Gastrocnemius medialis (tissue), 4 donors: ENCODE measurements at regions not wholly inside any gene's neighbourhood (a gene's known extent, or its start where the extent isn't known, plus 50 kb on each side); places are given as distances from the start of the nearest gene placed in this dataset.

Experiments used
- ATAC-seq, 2 donors: fragments of 150-250 bp; one replicate each; pipeline ENCODE4 v1.9.1; 2016
- DNase-seq, 2 donors: peaks; one replicate each; pipeline ENCODE4 v3.0.0-alpha.2; 2019
- H3K27ac ChIP-seq, 4 donors: fragments of 200-600 bp; sonication (generic); 1 replicate in 1 of 4; 2 replicates in 3 of 4; pipeline ENCODE4 v1.5.1; 2016 to 2018; ENCODE audit warnings: mild to moderate bottlenecking in 2 of 4, moderate library complexity in 1 of 4
- H3K27me3 ChIP-seq, 3 donors: fragments of 200-600 bp; sonication (generic) in 2 of 3; 1 replicate in 1 of 3; 2 replicates in 2 of 3; pipeline versions ENCODE4 v1.5.1 to v1.6.0; 2016 to 2019; ENCODE audit warnings: mild to moderate bottlenecking in 1 of 3, moderate library complexity in 1 of 3
- H3K36me3 ChIP-seq, 2 donors: fragments of 200-600 bp; sonication (generic) in 1 of 2; one replicate each; pipeline ENCODE4 v1.5.1; 2017 to 2018
- H3K4me1 ChIP-seq, 2 donors: fragments of 200-600 bp; sonication (generic) in 1 of 2; one replicate each; pipeline ENCODE4 v1.5.1; 2016 to 2017; ENCODE audit warnings: mild to moderate bottlenecking in 2 of 2
- H3K4me3 ChIP-seq, 4 donors: fragments of 200-600 bp; sonication (generic) in 3 of 4; 1 replicate in 1 of 4; 2 replicates in 3 of 4; pipeline ENCODE4 v1.5.1; 2016 to 2019; ENCODE audit warnings: mild to moderate bottlenecking in 2 of 4
- H3K9me3 ChIP-seq, 3 donors: fragments of 200-600 bp; sonication (generic) in 2 of 3; 1 replicate in 1 of 3; 2 replicates in 2 of 3; pipeline ENCODE4 v1.5.1; 2016 to 2019
- POLR2A ChIP-seq, 2 donors: fragments of 450-650 bp; IDR thresholded peaks; one replicate each; pipeline ENCODE4 v1.6.1; 2017; ENCODE audit warnings: antibody characterized with exemption in 2 of 2, mild to moderate bottlenecking in 2 of 2, moderate library complexity in 2 of 2
- in situ Hi-C, 4 donors: fragments of 200-750 bp; cut with MboI; loops; one replicate each; pipeline versions ENCODE4 v1.15.0 to v1.8.0; 2017; ENCODE audit warnings: low sequenced_read_pairs in 4 of 4
- intact Hi-C: fragments of 100-400 bp; cut with DNase I; formaldehyde crosslinking; loops from one replicate; pipeline ENCODE4 v1.15.1; 2023; ENCODE audit warnings: low total_unique reads
- TF ChIP-seq, protein P1 (sequence below), 5 experiments: fragments of 450-650 bp in 3 of 5; fragments of 200-600 bp in 2 of 5; sonication (generic) in 2 of 5; IDR thresholded peaks in 4 of 5; conservative IDR thresholded peaks in 1 of 5; 1 replicate in 4 of 5; 2 replicates in 1 of 5; pipeline ENCODE4 v1.5.1; 2016 to 2019; ENCODE audit warnings: antibody characterized with exemption in 5 of 5, mild to moderate bottlenecking in 3 of 5, moderate library complexity in 3 of 5

DNA sequence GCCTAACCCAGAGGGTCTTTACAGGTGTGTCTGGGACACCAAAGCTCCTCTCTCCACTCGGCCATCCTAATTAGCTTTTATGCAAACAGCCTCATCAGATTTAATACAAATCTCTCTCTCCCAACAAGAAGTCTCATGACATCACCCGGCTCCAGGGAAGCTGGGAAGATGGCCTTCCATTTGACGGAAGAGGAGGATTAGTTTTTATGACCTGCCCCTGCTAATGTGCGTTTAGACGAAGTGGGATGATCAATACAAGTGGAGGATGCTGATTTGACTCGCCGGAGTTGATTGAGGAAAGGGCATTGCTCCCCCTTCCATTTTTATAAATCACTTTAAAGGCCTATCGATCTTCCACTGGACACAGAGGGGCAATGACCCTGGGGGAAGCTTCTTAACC, 239.2 kb downstream of the BCL11B start:
- intact Hi-C loops, result loop anchor here (10.0 kb wide), 2 partner anchors 258 to 572 kb away; partner anchors contain the start of gene CCDC85C
- Histone ChIP-seq H3K27me3 (no peaks in the 10 kb centered on the region), H3K4me1 (peaks cover 3 to 9% of the 10 kb centered on the region in 2 donors), H3K9me3 (no peaks in the 10 kb centered on the region), H3K4me3 (no peak overlapping the region), H3K27ac (no peak overlapping the region), H3K36me3 (no peaks in the 10 kb centered on the region)
- TF ChIP-seq, protein P1, sequence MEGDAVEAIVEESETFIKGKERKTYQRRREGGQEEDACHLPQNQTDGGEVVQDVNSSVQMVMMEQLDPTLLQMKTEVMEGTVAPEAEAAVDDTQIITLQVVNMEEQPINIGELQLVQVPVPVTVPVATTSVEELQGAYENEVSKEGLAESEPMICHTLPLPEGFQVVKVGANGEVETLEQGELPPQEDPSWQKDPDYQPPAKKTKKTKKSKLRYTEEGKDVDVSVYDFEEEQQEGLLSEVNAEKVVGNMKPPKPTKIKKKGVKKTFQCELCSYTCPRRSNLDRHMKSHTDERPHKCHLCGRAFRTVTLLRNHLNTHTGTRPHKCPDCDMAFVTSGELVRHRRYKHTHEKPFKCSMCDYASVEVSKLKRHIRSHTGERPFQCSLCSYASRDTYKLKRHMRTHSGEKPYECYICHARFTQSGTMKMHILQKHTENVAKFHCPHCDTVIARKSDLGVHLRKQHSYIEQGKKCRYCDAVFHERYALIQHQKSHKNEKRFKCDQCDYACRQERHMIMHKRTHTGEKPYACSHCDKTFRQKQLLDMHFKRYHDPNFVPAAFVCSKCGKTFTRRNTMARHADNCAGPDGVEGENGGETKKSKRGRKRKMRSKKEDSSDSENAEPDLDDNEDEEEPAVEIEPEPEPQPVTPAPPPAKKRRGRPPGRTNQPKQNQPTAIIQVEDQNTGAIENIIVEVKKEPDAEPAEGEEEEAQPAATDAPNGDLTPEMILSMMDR (IDR thresholded peaks at IDR 0.05 in 4 of 5, conservative IDR thresholded peaks at IDR 0.05 in 1 of 5), result no peak
- TF ChIP-seq POLR2A (IDR thresholded peaks at IDR 0.05), result no peak
- in situ Hi-C loops, result no loop called here
- no peak for ATAC-seq
- no peak for DNase-seq

DNA sequence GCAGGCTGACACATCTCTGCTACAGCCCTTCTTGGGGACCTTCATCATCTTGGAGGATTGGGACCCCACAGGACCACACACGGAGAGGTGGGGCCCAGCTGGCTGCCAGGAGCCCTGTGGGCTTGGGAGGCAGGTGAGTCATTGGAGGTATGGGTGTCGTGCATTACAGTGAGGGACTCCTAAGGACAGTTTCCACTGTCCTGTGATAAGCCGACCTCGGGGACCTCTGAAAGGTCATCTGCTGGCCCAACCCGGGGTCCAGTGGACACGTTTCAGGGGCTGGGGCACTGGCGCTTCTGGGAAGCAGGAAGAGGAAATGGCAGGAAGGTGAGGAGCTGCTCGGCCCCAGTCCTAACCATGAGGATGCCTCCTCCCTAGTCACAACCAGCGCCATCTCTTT, 238.0 kb downstream of the BCL11B start:
- H3K9me3 ChIP-seq, result no peaks in the 10 kb centered on the region
- ATAC-seq (no peak), DNase-seq (no peak)
- no peaks in the 10 kb centered on the region for H3K27me3 ChIP-seq
- TF ChIP-seq POLR2A (IDR thresholded peaks at IDR 0.05), result no peak
- TF ChIP-seq, protein P1 (IDR thresholded peaks at IDR 0.05 in 4 of 5, conservative IDR thresholded peaks at IDR 0.05 in 1 of 5), result no peak
- in situ Hi-C loops, result no loop called here
- H3K4me3 ChIP-seq, result no peak overlapping the region
- intact Hi-C loops, result loop anchor here (10.0 kb wide), 2 partner anchors 259 to 571 kb away; partner anchors contain the start of gene CCDC85C
- H3K36me3 ChIP-seq, result no peaks in the 10 kb centered on the region
- peaks cover 3 to 9% of the 10 kb centered on the region in 2 donors for H3K4me1 ChIP-seq
- H3K27ac ChIP-seq, result no peak overlapping the region

DNA sequence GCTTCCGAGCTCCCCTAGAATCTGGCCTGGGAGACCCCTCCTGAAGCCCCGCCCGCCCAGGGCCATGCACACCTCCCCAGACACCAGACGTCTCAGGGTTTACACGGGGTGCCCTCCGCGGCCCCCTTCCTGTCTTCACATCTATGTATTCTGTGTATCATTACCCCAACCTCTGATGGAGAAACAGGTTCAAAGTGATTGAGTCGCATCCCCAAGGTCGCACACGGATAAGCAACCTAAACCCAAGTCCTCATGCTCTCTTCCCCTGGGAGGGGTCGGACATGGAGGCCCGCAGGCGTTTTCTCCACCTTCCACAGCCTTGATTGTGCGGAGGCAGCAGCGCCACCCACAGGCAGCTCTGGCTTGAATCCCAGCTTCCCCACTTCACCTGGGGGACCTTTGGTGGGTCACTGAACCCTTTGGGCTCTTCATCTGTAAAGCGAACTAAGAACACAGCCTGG, 237.3 kb downstream of the BCL11B start:
- TF ChIP-seq, protein P1 (IDR thresholded peaks at IDR 0.05 in 4 of 5, conservative IDR thresholded peaks at IDR 0.05 in 1 of 5), result no peak
- TF ChIP-seq POLR2A (IDR thresholded peaks at IDR 0.05), result no peak
- Histone ChIP-seq H3K4me1 (peaks cover 3 to 9% of the 10 kb centered on the region in 2 donors), H3K36me3 (no peaks in the 10 kb centered on the region), H3K27me3 (no peaks in the 10 kb centered on the region), H3K4me3 (no peak overlapping the region), H3K9me3 (no peaks in the 10 kb centered on the region), H3K27ac (no peak overlapping the region)
- intact Hi-C loops, result loop anchor here (10.0 kb wide), 2 partner anchors 260 to 570 kb away; partner anchors contain the start of gene CCDC85C
- no peak for ATAC-seq
- in situ Hi-C loops, result no loop called here
- DNase-seq, result no peak

DNA sequence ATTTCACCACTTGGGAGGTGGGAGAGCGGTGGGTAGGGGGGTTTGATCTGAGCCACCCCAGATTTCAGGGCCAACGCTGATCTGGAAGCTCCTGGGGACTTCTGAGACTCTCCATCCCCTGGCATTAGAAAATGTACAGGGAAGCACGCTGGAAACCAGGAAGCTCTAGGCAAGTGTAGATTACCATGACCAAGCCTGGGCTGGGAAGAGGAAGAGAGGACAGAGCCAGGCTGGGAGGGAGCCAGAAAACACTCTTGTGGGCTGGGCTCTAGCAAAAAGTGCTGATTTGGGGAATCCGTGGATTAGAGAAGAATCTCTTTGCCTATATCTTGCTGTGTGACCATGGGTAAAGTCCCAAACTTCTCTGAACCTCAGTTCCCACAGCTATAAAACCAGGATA, 236.7 kb downstream of the BCL11B start:
- in situ Hi-C loops (no loop called here), intact Hi-C loops (loop anchor here (10.0 kb wide), 2 partner anchors 260 to 570 kb away; partner anchors contain the start of gene CCDC85C)
- DNase-seq (peak in 1 of 2 donors; percentile 47), ATAC-seq (peak; percentile 16 to 32)
- peak overlapping the region in 2 of 4 donors; percentile 1 to 25 for H3K4me3 ChIP-seq
- H3K4me1 ChIP-seq, result peaks cover 3 to 9% of the 10 kb centered on the region in 2 donors
- H3K36me3 ChIP-seq, result no peaks in the 10 kb centered on the region
- TF ChIP-seq POLR2A (IDR thresholded peaks at IDR 0.05), result no peak
- TF ChIP-seq, protein P1 (IDR thresholded peaks at IDR 0.05 in 4 of 5, conservative IDR thresholded peaks at IDR 0.05 in 1 of 5), result no peak
- no peaks in the 10 kb centered on the region for H3K9me3 ChIP-seq
- peak overlapping the region in 2 of 4 donors; percentile 59 to 78 for H3K27ac ChIP-seq
- H3K27me3 ChIP-seq, result no peaks in the 10 kb centered on the region
